ENCODE measurements at regions not wholly inside any gene's neighbourhood (a gene's known extent, or its start where the extent isn't known, plus 50 kb on each side); places are given as distances from the start of the nearest gene placed in this dataset.

- Histone ChIP-seq H3K9me3 (ENCODE audit: control insufficient read depth, insufficient read depth, low read depth, low read length) (no peaks in the 10 kb centered on the region), H3K9ac (ENCODE audit: insufficient read depth, low read length) (no peak overlapping the region), H3K4me3 (replicated peaks in 1 of 4; ENCODE audit: control extremely low read depth in 1 of 4, insufficient read depth in 1 of 4, low read depth in 3 of 4, low read length in 4 of 4) (no peak overlapping the region), H3K27ac (ENCODE audit: insufficient read depth, low read length) (no peak overlapping the region), H3K36me3 (ENCODE audit: control insufficient read depth, insufficient read depth, low read length) (no peaks in the 10 kb centered on the region), H3K4me2 (ENCODE audit: extremely low read depth, insufficient read depth, low read length) (no peak overlapping the region), H3K4me1 (ENCODE audit: control insufficient read depth, extremely low read depth, insufficient read depth, low read length) (no peaks in the 10 kb centered on the region), H3K27me3 (ENCODE audit: control insufficient read depth, insufficient read depth, low read length) (no peaks in the 10 kb centered on the region), H2AFZ (ENCODE audit: low read length) (no peak overlapping the region), H4K20me1 (ENCODE audit: control insufficient read depth, extremely low read depth, insufficient read depth, low read length) (no peaks in the 10 kb centered on the region), H3K79me2 (ENCODE audit: control insufficient read depth, insufficient read depth, low read length) (no peaks in the 10 kb centered on the region)
- TF ChIP-seq, protein P1, sequence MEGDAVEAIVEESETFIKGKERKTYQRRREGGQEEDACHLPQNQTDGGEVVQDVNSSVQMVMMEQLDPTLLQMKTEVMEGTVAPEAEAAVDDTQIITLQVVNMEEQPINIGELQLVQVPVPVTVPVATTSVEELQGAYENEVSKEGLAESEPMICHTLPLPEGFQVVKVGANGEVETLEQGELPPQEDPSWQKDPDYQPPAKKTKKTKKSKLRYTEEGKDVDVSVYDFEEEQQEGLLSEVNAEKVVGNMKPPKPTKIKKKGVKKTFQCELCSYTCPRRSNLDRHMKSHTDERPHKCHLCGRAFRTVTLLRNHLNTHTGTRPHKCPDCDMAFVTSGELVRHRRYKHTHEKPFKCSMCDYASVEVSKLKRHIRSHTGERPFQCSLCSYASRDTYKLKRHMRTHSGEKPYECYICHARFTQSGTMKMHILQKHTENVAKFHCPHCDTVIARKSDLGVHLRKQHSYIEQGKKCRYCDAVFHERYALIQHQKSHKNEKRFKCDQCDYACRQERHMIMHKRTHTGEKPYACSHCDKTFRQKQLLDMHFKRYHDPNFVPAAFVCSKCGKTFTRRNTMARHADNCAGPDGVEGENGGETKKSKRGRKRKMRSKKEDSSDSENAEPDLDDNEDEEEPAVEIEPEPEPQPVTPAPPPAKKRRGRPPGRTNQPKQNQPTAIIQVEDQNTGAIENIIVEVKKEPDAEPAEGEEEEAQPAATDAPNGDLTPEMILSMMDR (conservative IDR thresholded peaks at IDR 0.05 in 1 of 2, IDR thresholded peaks at IDR 0.05 in 1 of 2; ENCODE audit: low read depth in 1 of 2, low read length in 2 of 2) = no peak
- TF ChIP-seq EZH2 (IDR thresholded peaks at IDR 0.05; ENCODE audit: low read length, missing control alignments) = no peak
- no peak for DNase-seq (ENCODE audit: low read depth in 2 of 2)
These were observed 129.0 kb upstream of the FOXQ1 start for GRCh38 chr6:1182722-1183521.

DNA sequence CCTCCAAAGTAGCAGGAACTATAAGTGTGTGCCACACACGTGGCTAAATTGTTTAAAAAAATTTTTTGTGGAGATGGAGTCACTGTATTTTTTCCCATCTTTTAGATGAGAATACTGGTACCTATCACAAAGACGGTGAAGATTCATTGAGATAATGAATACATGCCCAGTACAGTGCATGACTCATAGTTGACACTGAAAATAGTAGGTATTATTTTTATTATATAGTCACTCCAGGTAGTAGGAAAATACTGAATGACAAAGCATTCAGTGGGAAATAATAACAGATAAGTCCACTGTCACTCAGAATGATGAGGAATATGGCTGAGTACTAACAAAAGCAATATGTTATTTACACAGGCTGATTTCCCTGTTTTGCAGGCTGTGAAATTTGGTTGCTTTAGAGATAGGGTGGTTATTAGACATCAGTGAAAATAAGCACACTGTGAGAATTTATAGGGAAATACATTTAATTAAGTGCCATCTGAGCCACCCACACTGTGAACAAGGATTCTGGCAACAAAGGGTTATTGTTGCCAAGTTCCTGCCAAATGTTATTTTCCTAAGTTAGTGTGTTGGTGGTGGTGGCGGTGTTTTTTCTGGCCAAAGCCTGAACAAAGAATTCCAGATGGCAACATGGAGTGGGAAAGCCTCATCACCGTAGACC lies 129.8 kb upstream of the FOXQ1 start:
- Histone ChIP-seq H3K36me3 (ENCODE audit: control insufficient read depth, insufficient read depth, low read length) (no peaks in the 10 kb centered on the region), H3K4me3 (replicated peaks in 1 of 4; ENCODE audit: control extremely low read depth in 1 of 4, insufficient read depth in 1 of 4, low read depth in 3 of 4, low read length in 4 of 4) (no peak overlapping the region), H2AFZ (ENCODE audit: low read length) (no peak overlapping the region), H3K27me3 (ENCODE audit: control insufficient read depth, insufficient read depth, low read length) (no peaks in the 10 kb centered on the region), H3K79me2 (ENCODE audit: control insufficient read depth, insufficient read depth, low read length) (no peaks in the 10 kb centered on the region), H3K27ac (ENCODE audit: insufficient read depth, low read length) (no peak overlapping the region), H3K9me3 (ENCODE audit: control insufficient read depth, insufficient read depth, low read depth, low read length) (no peaks in the 10 kb centered on the region), H3K4me1 (ENCODE audit: control insufficient read depth, extremely low read depth, insufficient read depth, low read length) (no peaks in the 10 kb centered on the region), H3K4me2 (ENCODE audit: extremely low read depth, insufficient read depth, low read length) (no peak overlapping the region), H3K9ac (ENCODE audit: insufficient read depth, low read length) (no peak overlapping the region), H4K20me1 (ENCODE audit: control insufficient read depth, extremely low read depth, insufficient read depth, low read length) (no peaks in the 10 kb centered on the region)
- DNase-seq (ENCODE audit: low read depth in 2 of 2) = no peak
- TF ChIP-seq EZH2 (IDR thresholded peaks at IDR 0.05; ENCODE audit: low read length, missing control alignments) = no peak
- TF ChIP-seq, protein P1 (conservative IDR thresholded peaks at IDR 0.05 in 1 of 2, IDR thresholded peaks at IDR 0.05 in 1 of 2; ENCODE audit: low read depth in 1 of 2, low read length in 2 of 2) = no peak

DNA sequence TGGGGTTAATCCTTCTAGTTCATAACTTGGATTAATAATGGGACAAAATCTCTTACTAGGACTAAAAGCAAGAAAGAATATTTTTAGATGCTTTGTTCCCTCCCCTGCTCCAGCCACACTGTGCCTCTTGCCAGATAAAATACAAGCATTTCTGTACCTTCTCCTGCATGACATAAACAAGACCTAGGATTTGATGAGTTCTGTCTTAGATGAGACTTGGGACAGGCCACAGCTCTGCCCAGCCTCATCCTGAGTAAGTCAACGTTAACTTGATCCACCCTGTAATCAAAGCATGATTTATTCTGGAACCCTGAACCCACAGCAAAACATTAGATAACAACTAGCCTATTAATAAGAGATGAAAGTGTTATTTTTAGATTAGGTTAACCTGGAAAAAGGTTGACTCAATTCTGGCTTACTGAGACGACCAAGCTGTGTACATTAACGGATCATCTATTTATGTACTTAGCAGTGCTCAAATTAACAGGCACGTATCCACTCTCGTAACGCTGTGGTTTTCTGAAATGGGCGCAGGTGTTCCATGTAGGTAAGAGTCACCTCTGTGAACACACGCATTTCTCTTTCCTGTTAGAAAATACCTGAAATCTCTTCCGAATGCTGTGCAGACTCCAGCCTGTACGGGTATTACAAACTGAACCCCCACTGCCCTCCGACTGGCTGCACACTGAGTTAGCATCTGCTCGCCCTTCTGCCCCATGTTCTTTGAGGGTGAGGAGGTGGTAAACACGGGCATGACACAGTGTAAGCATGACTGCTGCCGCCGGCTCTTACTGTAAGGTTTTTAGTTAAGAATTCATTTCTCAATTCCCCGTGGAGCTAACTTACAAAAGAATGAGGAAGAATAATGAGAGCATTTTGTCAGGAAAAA lies 132.1 kb upstream of the FOXQ1 start:
- no peak overlapping the region for H3K9ac ChIP-seq (ENCODE audit: insufficient read depth, low read length)
- H3K27ac ChIP-seq (ENCODE audit: insufficient read depth, low read length) = no peak overlapping the region
- TF ChIP-seq, protein P1 (conservative IDR thresholded peaks at IDR 0.05 in 1 of 2, IDR thresholded peaks at IDR 0.05 in 1 of 2; ENCODE audit: low read depth in 1 of 2, low read length in 2 of 2) = no peak
- TF ChIP-seq EZH2 (IDR thresholded peaks at IDR 0.05; ENCODE audit: low read length, missing control alignments) = no peak
- no peak overlapping the region for H3K4me3 ChIP-seq (replicated peaks in 1 of 4; ENCODE audit: control extremely low read depth in 1 of 4, insufficient read depth in 1 of 4, low read depth in 3 of 4, low read length in 4 of 4)
- no peaks in the 10 kb centered on the region for H4K20me1 ChIP-seq (ENCODE audit: control insufficient read depth, extremely low read depth, insufficient read depth, low read length)
- H3K4me1 ChIP-seq (ENCODE audit: control insufficient read depth, extremely low read depth, insufficient read depth, low read length) = no peaks in the 10 kb centered on the region
- H3K36me3 ChIP-seq (ENCODE audit: control insufficient read depth, insufficient read depth, low read length) = no peaks in the 10 kb centered on the region
- no peaks in the 10 kb centered on the region for H3K79me2 ChIP-seq (ENCODE audit: control insufficient read depth, insufficient read depth, low read length)
- no peaks in the 10 kb centered on the region for H3K27me3 ChIP-seq (ENCODE audit: control insufficient read depth, insufficient read depth, low read length)
- H3K9me3 ChIP-seq (ENCODE audit: control insufficient read depth, insufficient read depth, low read depth, low read length) = no peaks in the 10 kb centered on the region
- no peak overlapping the region for H2AFZ ChIP-seq (ENCODE audit: low read length)
- H3K4me2 ChIP-seq (ENCODE audit: extremely low read depth, insufficient read depth, low read length) = no peak overlapping the region
- no peak for DNase-seq (ENCODE audit: low read depth in 2 of 2)
